Left ventricle myocardium inferior (tissue), 1 donor: ENCODE measurements at regions not wholly inside any gene's neighbourhood (a gene's known extent, or its start where the extent isn't known, plus 50 kb on each side); places are given as distances from the start of the nearest gene placed in this dataset.
"Not testable (repeated sequence)": the region's sequence is repeated elsewhere in the genome, so short reads cannot be mapped to it uniquely, and the experiment has no call there.

Experiments
- DNase-seq: peaks from one replicate; pipeline ENCODE4 v3.0.0-alpha.2; 2020
- H3K27ac ChIP-seq: fragments of 200-600 bp; replicated peaks from 2 replicates; pipeline ENCODE4 v1.8.0; 2021
- H3K27me3 ChIP-seq: fragments of 200-600 bp; 2 replicates; pipeline ENCODE4 v1.8.0; 2021; ENCODE audit warnings: low read depth
- H3K36me3 ChIP-seq: fragments of 200-600 bp; 2 replicates; pipeline ENCODE4 v1.8.0; 2021
- H3K4me1 ChIP-seq: fragments of 200-600 bp; 2 replicates; pipeline ENCODE4 v1.8.0; 2021
- H3K4me3 ChIP-seq: fragments of 200-600 bp; 2 replicates; pipeline ENCODE4 v1.8.0; 2021; ENCODE audit warnings: mild to moderate bottlenecking, moderate library complexity
- H3K9me3 ChIP-seq: fragments of 200-600 bp; replicated peaks from 2 replicates; pipeline ENCODE4 v1.8.0; 2021
- intact Hi-C: fragments of 100-400 bp; cut with micrococcal nuclease; formaldehyde crosslinking; loops from one replicate; pipeline ENCODE4 v1.11.0; 2022
- TF ChIP-seq, protein P1 (sequence below): fragments of 200-600 bp; IDR thresholded peaks from 2 replicates; pipeline ENCODE4 v1.8.0; 2021; ENCODE audit warnings: antibody characterized with exemption, mild to moderate bottlenecking, borderline replicate concordance
- donor health status: DM: no; HTN: yes; CAD: no; lungs with severe emphysema.

DNA sequence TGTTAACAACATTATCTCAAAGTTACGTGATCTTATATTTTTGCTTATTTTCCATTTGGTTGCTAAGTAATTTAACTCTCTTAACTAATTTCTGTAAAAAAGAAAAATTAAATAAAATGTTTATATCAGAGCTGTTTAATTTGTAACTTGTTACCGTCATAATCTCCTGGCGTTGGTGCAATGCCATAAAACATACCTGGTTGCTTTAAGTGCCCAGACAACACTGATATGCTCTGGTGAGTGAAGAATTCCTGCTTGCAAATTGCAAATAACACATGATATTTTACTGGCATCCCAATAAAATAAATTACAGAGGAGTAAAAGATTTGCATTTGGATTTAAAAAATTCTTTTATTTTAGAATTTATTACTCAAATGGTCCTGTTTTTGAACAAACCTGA, 640.1 kb upstream of the MIS18BP1 start:
- Histone ChIP-seq H3K36me3 (no peaks in the 10 kb centered on the region), H3K4me3 (no peak overlapping the region), H3K27ac (no peak overlapping the region), H3K27me3 (no peaks in the 10 kb centered on the region), H3K4me1 (no peaks in the 10 kb centered on the region), H3K9me3 (no peaks in the 10 kb centered on the region)
- intact Hi-C loops = no loop called here
- TF ChIP-seq, protein P1, sequence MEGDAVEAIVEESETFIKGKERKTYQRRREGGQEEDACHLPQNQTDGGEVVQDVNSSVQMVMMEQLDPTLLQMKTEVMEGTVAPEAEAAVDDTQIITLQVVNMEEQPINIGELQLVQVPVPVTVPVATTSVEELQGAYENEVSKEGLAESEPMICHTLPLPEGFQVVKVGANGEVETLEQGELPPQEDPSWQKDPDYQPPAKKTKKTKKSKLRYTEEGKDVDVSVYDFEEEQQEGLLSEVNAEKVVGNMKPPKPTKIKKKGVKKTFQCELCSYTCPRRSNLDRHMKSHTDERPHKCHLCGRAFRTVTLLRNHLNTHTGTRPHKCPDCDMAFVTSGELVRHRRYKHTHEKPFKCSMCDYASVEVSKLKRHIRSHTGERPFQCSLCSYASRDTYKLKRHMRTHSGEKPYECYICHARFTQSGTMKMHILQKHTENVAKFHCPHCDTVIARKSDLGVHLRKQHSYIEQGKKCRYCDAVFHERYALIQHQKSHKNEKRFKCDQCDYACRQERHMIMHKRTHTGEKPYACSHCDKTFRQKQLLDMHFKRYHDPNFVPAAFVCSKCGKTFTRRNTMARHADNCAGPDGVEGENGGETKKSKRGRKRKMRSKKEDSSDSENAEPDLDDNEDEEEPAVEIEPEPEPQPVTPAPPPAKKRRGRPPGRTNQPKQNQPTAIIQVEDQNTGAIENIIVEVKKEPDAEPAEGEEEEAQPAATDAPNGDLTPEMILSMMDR = no peak
- DNase-seq = no peak

- TF ChIP-seq, protein P1 = no peak
- H3K27ac ChIP-seq = no peak overlapping the region
- H3K36me3 ChIP-seq = no peaks in the 10 kb centered on the region
- intact Hi-C loops = no loop called here
- H3K9me3 ChIP-seq = no peaks in the 10 kb centered on the region
- no peaks in the 10 kb centered on the region for H3K4me1 ChIP-seq
- H3K27me3 ChIP-seq = no peaks in the 10 kb centered on the region
- no peak for DNase-seq
- H3K4me3 ChIP-seq = no peak overlapping the region
Measured at GRCh38 chr14:45891417-45892080, 638.5 kb upstream of the MIS18BP1 start.

- H3K27ac ChIP-seq, H3K27me3 ChIP-seq, DNase-seq, H3K36me3 ChIP-seq, intact Hi-C loops, H3K9me3 ChIP-seq, H3K4me1 ChIP-seq, H3K4me3 ChIP-seq: not testable (repeated sequence)
Measured at GRCh38 chr14:45888766-45889285, 635.8 kb upstream of the MIS18BP1 start.

DNA sequence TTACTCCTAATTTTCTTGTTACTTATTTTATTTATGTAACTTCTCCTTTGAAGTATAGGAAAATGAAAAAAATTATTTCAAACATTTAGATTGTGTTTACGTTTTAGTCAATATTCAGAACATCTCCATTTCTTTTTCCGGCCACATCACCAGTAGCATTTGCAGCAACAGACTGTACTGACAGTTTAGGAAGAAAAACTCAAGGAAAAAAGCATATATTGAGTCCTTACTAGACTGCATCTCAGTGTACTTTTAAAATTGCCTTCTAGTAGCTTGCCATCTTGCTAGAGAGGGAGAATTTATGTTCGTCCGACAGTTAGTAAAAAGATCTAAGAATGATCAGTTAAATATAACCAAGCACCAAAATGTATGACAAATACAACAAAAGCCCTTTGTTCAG, 625.0 kb upstream of the MIS18BP1 start:
- intact Hi-C loops = no loop called here
- TF ChIP-seq, protein P1 = no peak
- H3K4me3 ChIP-seq = no peak overlapping the region
- no peak for DNase-seq
- no peak overlapping the region for H3K27ac ChIP-seq
- no peaks in the 10 kb centered on the region for H3K27me3 ChIP-seq
- no peaks in the 10 kb centered on the region for H3K36me3 ChIP-seq
- no peaks in the 10 kb centered on the region for H3K4me1 ChIP-seq
- peaks cover 22% of the 10 kb centered on the region for H3K9me3 ChIP-seq

DNA sequence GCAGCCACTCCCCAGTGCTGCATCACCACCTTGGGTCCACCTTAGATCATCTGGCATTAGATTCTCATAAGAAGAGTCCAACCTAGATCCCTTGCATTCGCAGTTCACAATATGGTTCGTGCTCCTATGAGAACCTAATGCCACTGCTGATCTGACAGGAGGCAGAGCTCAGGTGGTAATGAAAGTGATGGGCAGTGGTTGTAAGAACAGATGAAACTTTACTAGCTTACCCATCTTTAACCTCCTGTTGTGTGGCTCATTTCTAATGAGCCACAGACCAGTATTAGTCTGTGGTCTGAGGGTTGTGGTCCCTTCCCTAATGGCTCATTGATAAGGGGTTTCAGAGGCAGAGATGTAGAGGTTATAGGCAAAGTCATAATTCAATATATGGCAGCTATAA, 615.9 kb upstream of the MIS18BP1 start:
- no peak for DNase-seq
- H3K27me3 ChIP-seq = no peaks in the 10 kb centered on the region
- H3K4me1 ChIP-seq = no peaks in the 10 kb centered on the region
- peaks cover 19% of the 10 kb centered on the region for H3K9me3 ChIP-seq
- H3K36me3 ChIP-seq = no peaks in the 10 kb centered on the region
- no peak overlapping the region for H3K4me3 ChIP-seq
- intact Hi-C loops = no loop called here
- H3K27ac ChIP-seq = no peak overlapping the region
- TF ChIP-seq, protein P1 = no peak

- intact Hi-C loops = no loop called here
- TF ChIP-seq, protein P1 = no peak
- peaks cover 19% of the 10 kb centered on the region for H3K9me3 ChIP-seq
Measured at GRCh38 chr14:45868377-45868776, 615.4 kb upstream of the MIS18BP1 start.

More at GRCh38 chr14:45868377-45868776, 615.4 kb upstream of the MIS18BP1 start:
- no peak for DNase-seq
- Histone ChIP-seq H3K27me3 (no peaks in the 10 kb centered on the region), H3K4me1 (no peaks in the 10 kb centered on the region), H3K36me3 (no peaks in the 10 kb centered on the region), H3K4me3 (no peak overlapping the region), H3K27ac (no peak overlapping the region)
